ENCODE measurements at regions not wholly inside any gene's neighbourhood (a gene's known extent, or its start where the extent isn't known, plus 50 kb on each side); places are given as distances from the start of the nearest gene placed in this dataset.

GRCh38 chr4:12445711-12446235 is 1017.1 kb upstream of the HS3ST1 start:
- Histone ChIP-seq H2BK5ac (ENCODE audit: low read depth, low read length) (no peak overlapping the region), H3K4me3 (ENCODE audit: extremely low read depth in 1 of 4, insufficient read depth in 2 of 4, low read depth in 3 of 4, low read length in 4 of 4) (no peak overlapping the region), H3K18ac (ENCODE audit: extremely low read depth, low read length) (no peak overlapping the region), H2BK20ac (ENCODE audit: low read length) (no peak overlapping the region), H3K79me1 (ENCODE audit: low read depth, low read length) (no peaks in the 10 kb centered on the region), H3K79me2 (ENCODE audit: control insufficient read depth in 1 of 2, insufficient read depth in 2 of 2, low read length in 2 of 2) (no peaks in the 10 kb centered on the region), H3K56ac (replicated peaks; ENCODE audit: insufficient read length, low read depth, low read length) (no peak overlapping the region), H3K14ac (ENCODE audit: insufficient read length) (no peak overlapping the region), H3K4me1 (replicated peaks in 1 of 4; ENCODE audit: control insufficient read depth in 3 of 4, insufficient read depth in 4 of 4, low read length in 3 of 4) (no peaks in the 10 kb centered on the region), H3K9me3 (ENCODE audit: insufficient read depth in 2 of 2, low read depth in 1 of 2, low read length in 1 of 2) (peaks cover 0 to 3% of the 10 kb centered on the region in 2 experiments; a peak in 1 of 4 replicates), H2AK5ac (ENCODE audit: low read depth, low read length) (no peak overlapping the region), H2BK15ac (ENCODE audit: low read length) (no peak overlapping the region), H2BK12ac (ENCODE audit: low read depth, low read length) (no peak overlapping the region), H4K20me1 (replicated peaks in 1 of 2; ENCODE audit: control insufficient read depth in 1 of 2, insufficient read depth in 2 of 2, low read length in 2 of 2) (no peaks in the 10 kb centered on the region), H3K23me2 (ENCODE audit: low read depth, low read length) (no peaks in the 10 kb centered on the region), H3K23ac (ENCODE audit: insufficient read length) (no peak overlapping the region), H3K9ac (replicated peaks in 1 of 4; ENCODE audit: extremely low read depth in 1 of 4, low read depth in 3 of 4, low read length in 3 of 4) (no peak overlapping the region), H3K27me3 (replicated peaks in 1 of 4; ENCODE audit: control insufficient read depth in 3 of 4, extremely low read depth in 1 of 4, insufficient read depth in 3 of 4, low read length in 3 of 4) (no peaks in the 10 kb centered on the region), H3K36me3 (ENCODE audit: control insufficient read depth in 2 of 4, insufficient read depth in 4 of 4, low read length in 3 of 4) (no peaks in the 10 kb centered on the region), H3K4me2 (ENCODE audit: insufficient read depth in 1 of 2, low read depth in 2 of 2, low read length in 2 of 2) (no peak overlapping the region), H2BK120ac (replicated peaks; ENCODE audit: low read depth, low read length) (no peak overlapping the region), H4K8ac (ENCODE audit: extremely low read depth, insufficient read depth, low read length) (no peak overlapping the region), H4K5ac (ENCODE audit: insufficient read length, low read depth, low read length) (no peak overlapping the region), H4K91ac (replicated peaks; ENCODE audit: insufficient read length, low read length) (no peak overlapping the region), H2AFZ (ENCODE audit: low read length) (no peak overlapping the region), H3K4ac (replicated peaks; ENCODE audit: insufficient read length, low read depth, low read length) (no peak overlapping the region), H3K27ac (ENCODE audit: low read depth, low read length) (no peak overlapping the region)
- FAIRE-seq (no peak), DNase-seq (ENCODE audit: low read depth in 1 of 2, low spot score in 2 of 2) (no peak)
- WGBS, 2 experiments (ENCODE audit: extremely low coverage in 1 of 2, insufficient coverage in 1 of 2, insufficient read length in 1 of 2, insufficient replicate concordance in 2 of 2, low coverage in 1 of 2, low lambda C conversion rate in 2 of 2, missing lambda C conversion rate in 1 of 2), result 88% methylated on average over 4 of the region's 4 CpGs; no CpG with 5 or more reads in 1 of the 2 experiments
- ChIA-PET CTCF (ENCODE audit: partially characterized antibody) (interaction anchor here (1.4 kb wide), 1 partner anchor 12 kb away, joined by 3 read pairs; no protein-coding TSS in a partner anchor), POLR2A (ENCODE audit: partially characterized antibody) (no interaction called here)
- TF ChIP-seq USF2 (IDR thresholded peaks at IDR 0.05; ENCODE audit: low read length), result no peak
- TF ChIP-seq TEAD4 (IDR thresholded peaks at IDR 0.05; ENCODE audit: low read depth, low read length), result no peak
- no peak for TF ChIP-seq CBX8 (IDR thresholded peaks at IDR 0.05; ENCODE audit: borderline replicate concordance, low read depth, low read length)
- no peak for TF ChIP-seq ATF2 (IDR thresholded peaks at IDR 0.05; ENCODE audit: low read length)
- TF ChIP-seq MAFK (IDR thresholded peaks at IDR 0.05; ENCODE audit: low read depth, low read length), result no peak
- no peak for TF ChIP-seq SAP30 (IDR thresholded peaks at IDR 0.05; ENCODE audit: insufficient read depth, insufficient replicate concordance, low read length)
- TF ChIP-seq ATF3 (IDR thresholded peaks at IDR 0.05; ENCODE audit: insufficient read depth, low read depth, low read length), result no peak
- TF ChIP-seq EP300 (IDR thresholded peaks at IDR 0.05; ENCODE audit: borderline replicate concordance in 1 of 2, low read depth in 2 of 2, low read length in 2 of 2), result no peak
- TF ChIP-seq SRF (IDR thresholded peaks at IDR 0.05; ENCODE audit: low read depth, low read length), result no peak
- no peak for TF ChIP-seq TBP (IDR thresholded peaks at IDR 0.05; ENCODE audit: low read depth, low read length)
